GM23338 (cell line): ENCODE measurements at regions not wholly inside any gene's neighbourhood (a gene's known extent, or its start where the extent isn't known, plus 50 kb on each side); places are given as distances from the start of the nearest gene placed in this dataset.
A peak's percentile ranks its signal among the peaks of the same experiment; 100 is the strongest.

Source experiments
- ATAC-seq: fragments of 200-7000 bp; cut with Tn5 transposase; 3 replicates; pipeline ENCODE4 v1.9.1; 2020
- DNase-seq: peaks from one replicate; pipeline ENCODE4 v3.0.0-alpha.2; 2015; ENCODE audit warnings: low spot score
- H2AFZ ChIP-seq: fragments of 200-600 bp; sonication (generic); 2 replicates; pipeline ENCODE4 v1.8.0; 2016; ENCODE audit warnings: antibody characterized with exemption, mild to moderate bottlenecking, moderate library complexity
- H3F3A ChIP-seq: fragments of 200-600 bp; sonication (generic); replicated peaks from 2 replicates; pipeline ENCODE4 v1.8.0; 2017; ENCODE audit warnings: antibody characterized with exemption, mixed run types, low read depth
- H3K27ac ChIP-seq: fragments of 200-600 bp; sonication (generic); 2 replicates; pipeline ENCODE4 v1.6.1; 2016; ENCODE audit warnings: low read depth
- H3K27me3 ChIP-seq: fragments of 200-600 bp; sonication (generic); 2 replicates; pipeline ENCODE4 v1.8.0; 2016; ENCODE audit warnings: mild to moderate bottlenecking, mixed run types, moderate library complexity; ENCODE audit not compliant: insufficient read depth
- H3K36me3 ChIP-seq: fragments of 200-600 bp; sonication (generic); 2 replicates; pipeline ENCODE4 v1.8.0; 2016; ENCODE audit warnings: mild to moderate bottlenecking; ENCODE audit not compliant: insufficient read depth
- H3K4me1 ChIP-seq: fragments of 200-600 bp; sonication (generic); 2 replicates; pipeline ENCODE4 v1.8.0; 2016; ENCODE audit warnings: mild to moderate bottlenecking, moderate library complexity; ENCODE audit not compliant: insufficient read depth
- H3K4me2 ChIP-seq: fragments of 200-600 bp; sonication (generic); 2 replicates; pipeline ENCODE4 v1.7.1; 2017; ENCODE audit warnings: mixed run types
- H3K4me3 ChIP-seq: fragments of 200-600 bp; sonication (generic); 2 replicates; pipeline ENCODE4 v1.6.1; 2016; ENCODE audit warnings: mixed run types
- H3K79me2 ChIP-seq: fragments of 200-600 bp; sonication (generic); replicated peaks from 2 replicates; pipeline ENCODE4 v1.8.0; 2017; ENCODE audit warnings: mild to moderate bottlenecking; ENCODE audit not compliant: insufficient read depth
- H3K9me2 ChIP-seq: fragments of 200-600 bp; sonication (generic); 2 replicates; pipeline ENCODE4 v1.8.0; 2017; ENCODE audit not compliant: insufficient read depth
- H4K20me1 ChIP-seq: fragments of 200-600 bp; sonication (generic); replicated peaks from 2 replicates; pipeline ENCODE4 v1.8.0; 2017; ENCODE audit warnings: mild to moderate bottlenecking; ENCODE audit not compliant: insufficient read depth
- H3K27ac Mint-ChIP-seq: 2 replicates; pipeline ENCODE4 v1.8.0; 2020; ENCODE audit warnings: inconsistent platforms, mild to moderate bottlenecking, moderate library complexity, mixed read lengths
- H3K27me3 Mint-ChIP-seq: 3 replicates; pipeline ENCODE4 v1.8.0; 2022; ENCODE audit warnings: low read depth, mild to moderate bottlenecking, moderate library complexity, mixed read lengths, inconsistent platforms; ENCODE audit not compliant: insufficient read depth, poor library complexity
- H3K36me3 Mint-ChIP-seq: 3 replicates; pipeline ENCODE4 v1.8.0; 2021; ENCODE audit warnings: low read depth, mild to moderate bottlenecking, inconsistent platforms, moderate library complexity, mixed read lengths
- H3K4me1 Mint-ChIP-seq: 3 replicates; pipeline ENCODE4 v1.8.0; 2020; ENCODE audit warnings: mild to moderate bottlenecking, inconsistent platforms, mixed read lengths
- H3K4me3 Mint-ChIP-seq: 3 replicates; pipeline ENCODE4 v1.8.0; 2021; ENCODE audit warnings: moderate library complexity, mild to moderate bottlenecking, inconsistent platforms, mixed read lengths
- H3K9me3 Mint-ChIP-seq: 3 replicates; pipeline ENCODE4 v1.8.0; 2020; ENCODE audit warnings: moderate library complexity, mild to moderate bottlenecking, inconsistent platforms, mixed read lengths
- CREB1 ChIP-seq: fragments of 250-450 bp; sonication (Bioruptor Pico); IDR thresholded peaks from 2 replicates; pipeline ENCODE4 v1.5.0; 2020; ENCODE audit warnings: low read depth, mild to moderate bottlenecking, moderate library complexity
- ETS1 ChIP-seq: IDR thresholded peaks from 2 replicates; pipeline ENCODE4 v1.6.1; 2016; ENCODE audit warnings: antibody characterized with exemption
- EZH2 ChIP-seq: fragments of 200-600 bp; sonication (generic); IDR thresholded peaks from one replicate; pipeline ENCODE4 v1.8.0; 2017; ENCODE audit warnings: antibody characterized with exemption, mild to moderate bottlenecking, low read depth; ENCODE audit not compliant: unreplicated experiment
- EZH2phosphoT487 ChIP-seq: fragments of 200-600 bp; sonication (generic); IDR thresholded peaks from one replicate; pipeline ENCODE4 v1.8.1; 2018; ENCODE audit warnings: antibody characterized with exemption; ENCODE audit not compliant: unreplicated experiment
- JUNB ChIP-seq: IDR thresholded peaks from one replicate; pipeline ENCODE4 v1.6.1; 2016; ENCODE audit warnings: antibody characterized with exemption; ENCODE audit not compliant: unreplicated experiment
- POLR2AphosphoS5 ChIP-seq: IDR thresholded peaks from 2 replicates; pipeline ENCODE4 v1.6.1; 2016; ENCODE audit warnings: antibody characterized with exemption, low read depth
- REST ChIP-seq: IDR thresholded peaks from one replicate; pipeline ENCODE4 v1.6.1; 2018; ENCODE audit warnings: antibody characterized with exemption; ENCODE audit not compliant: unreplicated experiment
- STAT1 ChIP-seq: IDR thresholded peaks from one replicate; pipeline ENCODE4 v1.6.1; 2016; ENCODE audit warnings: antibody characterized with exemption; ENCODE audit not compliant: unreplicated experiment
- ZNF114 ChIP-seq: fragments of 250-450 bp; sonication (Bioruptor Pico); IDR thresholded peaks from 2 replicates; pipeline ENCODE4 v1.5.0; 2020; ENCODE audit warnings: mild to moderate bottlenecking, moderate library complexity
- ZNF331 ChIP-seq: fragments of 250-450 bp; sonication (Bioruptor Pico); IDR thresholded peaks from 2 replicates; pipeline ENCODE4 v1.5.0; 2020; ENCODE audit warnings: low read depth, mild to moderate bottlenecking, moderate library complexity

- ATAC-seq (peak; percentile 29; the same call in 1 of the 3 replicates), DNase-seq (no peak)
- no peaks in the 10 kb centered on the region for H3K27me3 ChIP-seq
- H3K9me2 ChIP-seq = no peaks in the 10 kb centered on the region
- Mint-ChIP-seq H3K27me3 (peaks cover 5% of the 10 kb centered on the region), H3K4me1 (peaks cover 7% of the 10 kb centered on the region; the same call in 2 of the 3 replicates), H3K4me3 (no peak overlapping the region), H3K27ac (no peak overlapping the region), H3K36me3 (no peaks in the 10 kb centered on the region), H3K9me3 (peaks cover 8% of the 10 kb centered on the region; the same call in 2 of the 3 replicates)
- no peaks in the 10 kb centered on the region for H4K20me1 ChIP-seq
- H3K4me2 ChIP-seq = no peak overlapping the region
- no peaks in the 10 kb centered on the region for H3F3A ChIP-seq
- no peaks in the 10 kb centered on the region for H3K36me3 ChIP-seq
- 0 out of 2 replicates have a peak, but pooled peaks cover 7% of the 10 kb centered on the region for H3K4me1 ChIP-seq
- no peak overlapping the region for H3K4me3 ChIP-seq
- peak overlapping the region; percentile 89 for H2AFZ ChIP-seq
- TF ChIP-seq ETS1 = no peak
- TF ChIP-seq POLR2AphosphoS5 = no peak
- TF ChIP-seq ZNF114 (CRISPR knock-in tag) = no peak
- TF ChIP-seq STAT1 = no peak
- H3K79me2 ChIP-seq = no peaks in the 10 kb centered on the region
- no peak overlapping the region for H3K27ac ChIP-seq
Observed at GRCh38 chr14:76591266-76591665, 170.0 kb upstream of the VASH1 start.

- Histone ChIP-seq H3K36me3 (no peaks in the 10 kb centered on the region), H3K79me2 (no peaks in the 10 kb centered on the region), H3F3A (no peaks in the 10 kb centered on the region), H3K27ac (no peak overlapping the region), H3K27me3 (no peaks in the 10 kb centered on the region), H3K9me2 (no peaks in the 10 kb centered on the region), H4K20me1 (no peaks in the 10 kb centered on the region), H3K4me1 (0 out of 2 replicates have a peak, but pooled peaks cover 7% of the 10 kb centered on the region), H3K4me3 (no peak overlapping the region), H2AFZ (no peak overlapping the region), H3K4me2 (no peak overlapping the region)
- Mint-ChIP-seq H3K9me3 (no peaks in the 10 kb centered on the region), H3K27me3 (peaks cover 5% of the 10 kb centered on the region), H3K4me1 (peaks cover 21% of the 10 kb centered on the region), H3K4me3 (no peak overlapping the region), H3K27ac (no peak overlapping the region), H3K36me3 (no peaks in the 10 kb centered on the region)
- no peak for ATAC-seq
- DNase-seq = no peak
- no peak for TF ChIP-seq POLR2AphosphoS5
- no peak for TF ChIP-seq EZH2phosphoT487
- no peak for TF ChIP-seq JUNB
- TF ChIP-seq ZNF114 (CRISPR knock-in tag) = no peak
- no peak for TF ChIP-seq CREB1
- TF ChIP-seq ZNF331 (CRISPR knock-in tag) = no peak
- TF ChIP-seq STAT1 = no peak
- TF ChIP-seq ETS1 = no peak
- no peak for TF ChIP-seq EZH2
Observed at GRCh38 chr14:76595266-76595665, 166.0 kb upstream of the VASH1 start.

- ATAC-seq (no peak), DNase-seq (no peak)
- H3K27ac ChIP-seq = no peak overlapping the region
- H3K36me3 Mint-ChIP-seq = peaks cover 3% of the 10 kb centered on the region; the same call in 1 of the 3 replicates
- no peak overlapping the region for H3K27ac Mint-ChIP-seq
- no peaks in the 10 kb centered on the region for H4K20me1 ChIP-seq
- no peaks in the 10 kb centered on the region for H3K36me3 ChIP-seq
- peaks cover 15% of the 10 kb centered on the region for H3K4me1 Mint-ChIP-seq
- no peaks in the 10 kb centered on the region for H3K9me2 ChIP-seq
- H3K79me2 ChIP-seq = no peaks in the 10 kb centered on the region
- H3K9me3 Mint-ChIP-seq = peaks cover 7% of the 10 kb centered on the region; the same call in 2 of the 3 replicates
- H3K4me3 ChIP-seq = no peak overlapping the region
- no peak overlapping the region for H2AFZ ChIP-seq
- no peak overlapping the region for H3K4me3 Mint-ChIP-seq
- H3F3A ChIP-seq = no peaks in the 10 kb centered on the region
- H3K4me2 ChIP-seq = no peak overlapping the region
- no peaks in the 10 kb centered on the region for H3K4me1 ChIP-seq
- peaks cover 4% of the 10 kb centered on the region for H3K27me3 Mint-ChIP-seq
- no peak for TF ChIP-seq REST
- no peaks in the 10 kb centered on the region for H3K27me3 ChIP-seq
Observed at GRCh38 chr14:76597387-76597786, 163.9 kb upstream of the VASH1 start.
